HL-60 (cell line): ENCODE measurements at regions not wholly inside any gene's neighbourhood (a gene's known extent, or its start where the extent isn't known, plus 50 kb on each side); places are given as distances from the start of the nearest gene placed in this dataset.
"Not testable (repeated sequence)": the region's sequence is repeated elsewhere in the genome, so short reads cannot be mapped to it uniquely, and the experiment has no call there.

ENCODE experiments used
- DNase-seq, 2 experiments: peaks; one replicate each; pipeline ENCODE4 v3.0.0-alpha.2; 2010 to 2020; ENCODE audit warnings: low read depth in 1 of 2, low spot score in 1 of 2
- H3K27ac ChIP-seq: fragments of 250-450 bp; sonication (Bioruptor Pico); replicated peaks from 2 replicates; pipeline ENCODE4 v1.5.1; 2020; ENCODE audit warnings: mild to moderate bottlenecking, moderate library complexity
- H3K27me3 ChIP-seq: fragments of 250-450 bp; sonication (Bioruptor Pico); 2 replicates; pipeline ENCODE4 v1.5.1; 2021; ENCODE audit warnings: mild to moderate bottlenecking, moderate library complexity; ENCODE audit not compliant: insufficient read depth, poor library complexity, severe bottlenecking
- H3K4me3 ChIP-seq: replicated peaks from 2 replicates; pipeline ENCODE4 v1.5.1; 2011; ENCODE audit warnings: mild to moderate bottlenecking, control low read depth, low read length; ENCODE audit not compliant: insufficient read depth
- GABPA ChIP-seq: IDR thresholded peaks from 2 replicates; pipeline ENCODE4 v1.6.1; 2012; ENCODE audit warnings: low read depth
- POLR2AphosphoS5 ChIP-seq: IDR thresholded peaks from 2 replicates; pipeline ENCODE4 v1.6.1; 2012; ENCODE audit warnings: low read depth
- SPI1 ChIP-seq: IDR thresholded peaks from 2 replicates; pipeline ENCODE4 v1.6.1; 2012; ENCODE audit warnings: low read depth, mild to moderate bottlenecking, borderline replicate concordance
- TF ChIP-seq, protein P1 (sequence below): IDR thresholded peaks from one replicate; pipeline ENCODE4 v1.5.1; 2011; ENCODE audit warnings: low read length, control low read depth, inconsistent platforms; ENCODE audit not compliant: insufficient read depth
- TF ChIP-seq, protein P2 (sequence below): IDR thresholded peaks from 2 replicates; pipeline ENCODE4 v1.6.1; 2012; ENCODE audit warnings: low read depth; ENCODE audit not compliant: insufficient replicate concordance

DNA sequence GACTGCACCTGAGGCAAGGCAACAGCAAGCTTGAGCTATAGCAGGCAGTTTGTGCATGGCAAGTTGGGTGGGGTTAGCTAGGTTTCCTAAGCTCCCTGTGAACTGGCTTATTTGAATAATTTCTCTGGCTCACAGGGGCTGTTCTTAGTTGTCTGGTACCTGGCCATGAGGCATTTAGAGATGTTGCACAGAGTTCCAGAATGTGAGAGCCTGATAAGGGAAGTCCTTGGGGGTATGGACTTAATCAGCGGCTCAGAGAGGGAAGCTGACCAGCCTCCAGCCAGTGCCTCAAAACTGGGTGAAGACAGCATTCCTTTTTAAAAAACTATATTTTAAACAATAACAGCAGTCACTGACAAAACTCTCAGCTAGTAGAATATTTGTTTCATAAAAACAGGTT, 307.4 kb downstream of the FZD1 start:
- Histone ChIP-seq H3K27me3 (no peaks in the 10 kb centered on the region), H3K27ac (no peak overlapping the region), H3K4me3 (no peak overlapping the region)
- DNase-seq = no peak
- TF ChIP-seq, protein P1, sequence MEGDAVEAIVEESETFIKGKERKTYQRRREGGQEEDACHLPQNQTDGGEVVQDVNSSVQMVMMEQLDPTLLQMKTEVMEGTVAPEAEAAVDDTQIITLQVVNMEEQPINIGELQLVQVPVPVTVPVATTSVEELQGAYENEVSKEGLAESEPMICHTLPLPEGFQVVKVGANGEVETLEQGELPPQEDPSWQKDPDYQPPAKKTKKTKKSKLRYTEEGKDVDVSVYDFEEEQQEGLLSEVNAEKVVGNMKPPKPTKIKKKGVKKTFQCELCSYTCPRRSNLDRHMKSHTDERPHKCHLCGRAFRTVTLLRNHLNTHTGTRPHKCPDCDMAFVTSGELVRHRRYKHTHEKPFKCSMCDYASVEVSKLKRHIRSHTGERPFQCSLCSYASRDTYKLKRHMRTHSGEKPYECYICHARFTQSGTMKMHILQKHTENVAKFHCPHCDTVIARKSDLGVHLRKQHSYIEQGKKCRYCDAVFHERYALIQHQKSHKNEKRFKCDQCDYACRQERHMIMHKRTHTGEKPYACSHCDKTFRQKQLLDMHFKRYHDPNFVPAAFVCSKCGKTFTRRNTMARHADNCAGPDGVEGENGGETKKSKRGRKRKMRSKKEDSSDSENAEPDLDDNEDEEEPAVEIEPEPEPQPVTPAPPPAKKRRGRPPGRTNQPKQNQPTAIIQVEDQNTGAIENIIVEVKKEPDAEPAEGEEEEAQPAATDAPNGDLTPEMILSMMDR = no peak
- TF ChIP-seq SPI1 (no peak), POLR2AphosphoS5 (no peak), GABPA (no peak)
- TF ChIP-seq, protein P2, sequence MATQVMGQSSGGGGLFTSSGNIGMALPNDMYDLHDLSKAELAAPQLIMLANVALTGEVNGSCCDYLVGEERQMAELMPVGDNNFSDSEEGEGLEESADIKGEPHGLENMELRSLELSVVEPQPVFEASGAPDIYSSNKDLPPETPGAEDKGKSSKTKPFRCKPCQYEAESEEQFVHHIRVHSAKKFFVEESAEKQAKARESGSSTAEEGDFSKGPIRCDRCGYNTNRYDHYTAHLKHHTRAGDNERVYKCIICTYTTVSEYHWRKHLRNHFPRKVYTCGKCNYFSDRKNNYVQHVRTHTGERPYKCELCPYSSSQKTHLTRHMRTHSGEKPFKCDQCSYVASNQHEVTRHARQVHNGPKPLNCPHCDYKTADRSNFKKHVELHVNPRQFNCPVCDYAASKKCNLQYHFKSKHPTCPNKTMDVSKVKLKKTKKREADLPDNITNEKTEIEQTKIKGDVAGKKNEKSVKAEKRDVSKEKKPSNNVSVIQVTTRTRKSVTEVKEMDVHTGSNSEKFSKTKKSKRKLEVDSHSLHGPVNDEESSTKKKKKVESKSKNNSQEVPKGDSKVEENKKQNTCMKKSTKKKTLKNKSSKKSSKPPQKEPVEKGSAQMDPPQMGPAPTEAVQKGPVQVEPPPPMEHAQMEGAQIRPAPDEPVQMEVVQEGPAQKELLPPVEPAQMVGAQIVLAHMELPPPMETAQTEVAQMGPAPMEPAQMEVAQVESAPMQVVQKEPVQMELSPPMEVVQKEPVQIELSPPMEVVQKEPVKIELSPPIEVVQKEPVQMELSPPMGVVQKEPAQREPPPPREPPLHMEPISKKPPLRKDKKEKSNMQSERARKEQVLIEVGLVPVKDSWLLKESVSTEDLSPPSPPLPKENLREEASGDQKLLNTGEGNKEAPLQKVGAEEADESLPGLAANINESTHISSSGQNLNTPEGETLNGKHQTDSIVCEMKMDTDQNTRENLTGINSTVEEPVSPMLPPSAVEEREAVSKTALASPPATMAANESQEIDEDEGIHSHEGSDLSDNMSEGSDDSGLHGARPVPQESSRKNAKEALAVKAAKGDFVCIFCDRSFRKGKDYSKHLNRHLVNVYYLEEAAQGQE = no peak

DNA sequence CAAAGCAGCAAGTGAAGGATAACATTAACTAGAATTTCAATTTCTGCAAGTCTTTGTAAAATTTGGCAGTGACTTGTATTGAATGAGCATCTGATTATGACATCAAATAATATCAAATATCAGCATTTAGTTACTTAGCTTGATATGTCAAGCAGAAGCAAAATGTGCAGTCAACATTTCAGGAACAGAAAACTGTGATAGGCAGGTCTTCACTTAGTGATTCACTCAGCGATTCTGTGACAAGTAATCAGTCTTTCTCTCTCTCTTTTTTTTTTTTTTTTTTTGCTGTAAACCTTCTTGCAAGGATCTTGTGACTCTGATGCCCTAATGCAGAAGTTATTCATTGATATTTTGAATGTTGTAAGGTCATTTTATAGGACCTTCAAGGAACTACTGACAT, 307.1 kb downstream of the MTERF1 start:
- DNase-seq = no peak
- H3K27me3 ChIP-seq = no peaks in the 10 kb centered on the region
- no peak overlapping the region for H3K27ac ChIP-seq
- TF ChIP-seq, protein P2 = no peak
- no peak for TF ChIP-seq SPI1
- no peak for TF ChIP-seq POLR2AphosphoS5
- TF ChIP-seq, protein P1 = no peak
- no peak for TF ChIP-seq GABPA
- no peak overlapping the region for H3K4me3 ChIP-seq

DNA sequence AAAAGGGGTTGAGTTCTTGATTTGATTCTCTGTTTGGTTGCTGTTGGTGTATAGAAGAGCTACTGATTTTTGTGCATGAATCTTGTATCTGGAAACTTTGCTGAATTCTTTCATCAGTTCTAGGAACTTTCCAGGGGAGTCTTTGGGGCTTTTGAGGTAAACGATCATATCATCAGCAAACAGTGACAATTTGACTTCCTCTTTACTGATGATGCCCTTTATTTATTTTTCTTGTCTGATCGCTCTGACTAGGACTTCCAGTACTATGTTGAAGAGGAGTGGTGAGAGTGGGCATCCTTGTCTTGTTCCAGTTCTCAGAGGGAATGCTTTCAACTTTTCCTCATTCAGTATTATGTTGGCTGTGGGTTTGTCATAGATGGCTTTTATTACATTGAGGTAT, 304.0 kb downstream of the MTERF1 start:
- not testable (repeated sequence) for H3K27me3 ChIP-seq, DNase-seq, H3K27ac ChIP-seq, H3K4me3 ChIP-seq

DNA sequence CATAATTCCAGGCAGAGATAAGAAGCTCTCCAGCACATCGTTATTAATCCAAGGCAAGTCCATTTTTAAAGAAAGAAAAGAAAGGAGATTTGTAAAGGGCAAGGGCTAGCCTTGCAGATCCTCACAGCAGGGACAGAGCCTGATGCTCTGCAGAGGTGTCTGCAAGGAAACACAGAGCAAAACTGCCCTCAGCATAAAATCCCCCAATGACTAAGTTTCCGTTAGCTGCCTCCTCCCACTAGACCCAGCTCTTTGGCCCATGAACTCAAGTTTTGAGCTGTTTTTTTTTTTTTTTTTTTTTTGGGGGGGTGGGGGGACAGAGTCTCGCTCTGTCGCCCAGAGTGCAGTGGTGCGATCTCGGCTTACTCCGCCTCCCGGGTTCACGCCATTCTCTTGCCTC, 300.7 kb downstream of the MTERF1 start:
- Histone ChIP-seq H3K4me3 (no peak overlapping the region), H3K27me3 (no peaks in the 10 kb centered on the region), H3K27ac (no peak overlapping the region)
- TF ChIP-seq POLR2AphosphoS5 (no peak), GABPA (no peak), SPI1 (no peak)
- TF ChIP-seq, protein P1 = no peak
- TF ChIP-seq, protein P2 = no peak
- DNase-seq = no peak
